GM12891 (cell line): ENCODE measurements at regions not wholly inside any gene's neighbourhood (a gene's known extent, or its start where the extent isn't known, plus 50 kb on each side); places are given as distances from the start of the nearest gene placed in this dataset.

Experiments
- PAX5 ChIP-seq: IDR thresholded peaks from 2 replicates; pipeline ENCODE4 v1.6.1; 2011; ENCODE audit warnings: low read length, moderate library complexity, mild to moderate bottlenecking; ENCODE audit not compliant: insufficient read depth, severe bottlenecking
- POLR2A ChIP-seq: IDR thresholded peaks from 2 replicates; pipeline ENCODE4 v1.6.1; 2011; ENCODE audit warnings: low read depth, low read length, control low read depth
- POLR2AphosphoS5 ChIP-seq: IDR thresholded peaks from 2 replicates; pipeline ENCODE4 v1.6.1; 2011; ENCODE audit warnings: low read depth, low read length, control low read depth
- POU2F2 ChIP-seq: IDR thresholded peaks from 2 replicates; pipeline ENCODE4 v1.6.1; 2011; ENCODE audit warnings: low read depth, mild to moderate bottlenecking, control low read depth, low read length, moderate library complexity
- SPI1 ChIP-seq: IDR thresholded peaks from 2 replicates; pipeline ENCODE4 v1.6.1; 2011; ENCODE audit warnings: low read depth, low read length, control low read depth
- TAF1 ChIP-seq: IDR thresholded peaks from 2 replicates; pipeline ENCODE4 v1.6.1; 2011; ENCODE audit warnings: low read depth, low read length, control low read depth

- TF ChIP-seq POLR2A (no peak), TAF1 (no peak), POLR2AphosphoS5 (no peak), PAX5 (no peak), SPI1 (no peak), POU2F2 (no peak)
Measured at GRCh38 chr7:68697796-68698280, 900.4 kb upstream of the AUTS2 start.
